NT2/D1 (cell line): ENCODE measurements at regions not wholly inside any gene's neighbourhood (a gene's known extent, or its start where the extent isn't known, plus 50 kb on each side); places are given as distances from the start of the nearest gene placed in this dataset.

Experiments
- DNase-seq: peaks from one replicate; pipeline ENCODE4 v3.0.0-alpha.2; 2011; ENCODE audit warnings: low read depth, low spot score
- H3K27me3 ChIP-seq: 2 replicates; pipeline ENCODE4 v1.6.0; 2011; ENCODE audit warnings: mild to moderate bottlenecking; ENCODE audit not compliant: insufficient read length, insufficient read depth
- H3K36me3 ChIP-seq: 2 replicates; pipeline ENCODE4 v1.6.1; 2011; ENCODE audit warnings: mild to moderate bottlenecking, low read length, mixed read lengths; ENCODE audit not compliant: insufficient read depth, insufficient read length
- H3K4me1 ChIP-seq: 2 replicates; pipeline ENCODE4 v1.5.1; 2011; ENCODE audit not compliant: insufficient read depth, insufficient read length
- H3K4me3 ChIP-seq: 2 replicates; pipeline ENCODE4 v1.5.1; 2011; ENCODE audit warnings: low read depth; ENCODE audit not compliant: insufficient read length
- H3K9ac ChIP-seq: 2 replicates; pipeline ENCODE4 v1.6.0; 2011; ENCODE audit warnings: low read depth; ENCODE audit not compliant: insufficient read length
- H3K9me3 ChIP-seq: 2 replicates; pipeline ENCODE4 v1.5.1; 2011; ENCODE audit warnings: mild to moderate bottlenecking, low read length; ENCODE audit not compliant: insufficient read depth
- SUZ12 ChIP-seq: IDR thresholded peaks from 2 replicates; pipeline ENCODE4 v1.6.1; 2011; ENCODE audit not compliant: insufficient read length, insufficient read depth; ENCODE audit errors: extremely low read depth
- YY1 ChIP-seq: IDR thresholded peaks from 2 replicates; pipeline ENCODE4 v1.6.1; 2011; ENCODE audit not compliant: insufficient read length, insufficient read depth
- ZNF274 ChIP-seq: IDR thresholded peaks from 2 replicates; pipeline ENCODE4 v1.6.1; 2011; ENCODE audit warnings: mild to moderate bottlenecking, low read depth, low read length

- DNase-seq: no peak
- Histone ChIP-seq H3K36me3 (no peaks in the 10 kb centered on the region), H3K27me3 (no peaks in the 10 kb centered on the region), H3K9ac (no peak overlapping the region), H3K9me3 (peaks cover 26% of the 10 kb centered on the region), H3K4me1 (no peaks in the 10 kb centered on the region), H3K4me3 (no peak overlapping the region)
- TF ChIP-seq ZNF274 (no peak), SUZ12 (no peak)
These were observed 130.6 kb downstream of the BRD1 start for GRCh38 chr22:49697047-49697446.

- TF ChIP-seq ZNF274 (no peak), YY1 (no peak), SUZ12 (no peak)
These were observed 133.0 kb downstream of the BRD1 start for GRCh38 chr22:49694462-49695260.

GRCh38 chr22:49693848-49694247 lies 133.8 kb downstream of the BRD1 start:
- Histone ChIP-seq H3K4me1 (no peaks in the 10 kb centered on the region), H3K4me3 (no peak overlapping the region), H3K9me3 (peaks cover 24% of the 10 kb centered on the region), H3K36me3 (no peaks in the 10 kb centered on the region), H3K9ac (no peak overlapping the region), H3K27me3 (no peaks in the 10 kb centered on the region)
- TF ChIP-seq YY1 (no peak), ZNF274 (no peak), SUZ12 (no peak)
- no peak for DNase-seq

More at GRCh38 chr22:49694462-49695260, 133.0 kb downstream of the BRD1 start:
- H3K9me3 ChIP-seq: peaks cover 24% of the 10 kb centered on the region
- no peaks in the 10 kb centered on the region for H3K27me3 ChIP-seq
- H3K4me3 ChIP-seq: no peak overlapping the region
- H3K4me1 ChIP-seq: no peaks in the 10 kb centered on the region
- no peak overlapping the region for H3K9ac ChIP-seq
- no peaks in the 10 kb centered on the region for H3K36me3 ChIP-seq
- DNase-seq: no peak

DNA sequence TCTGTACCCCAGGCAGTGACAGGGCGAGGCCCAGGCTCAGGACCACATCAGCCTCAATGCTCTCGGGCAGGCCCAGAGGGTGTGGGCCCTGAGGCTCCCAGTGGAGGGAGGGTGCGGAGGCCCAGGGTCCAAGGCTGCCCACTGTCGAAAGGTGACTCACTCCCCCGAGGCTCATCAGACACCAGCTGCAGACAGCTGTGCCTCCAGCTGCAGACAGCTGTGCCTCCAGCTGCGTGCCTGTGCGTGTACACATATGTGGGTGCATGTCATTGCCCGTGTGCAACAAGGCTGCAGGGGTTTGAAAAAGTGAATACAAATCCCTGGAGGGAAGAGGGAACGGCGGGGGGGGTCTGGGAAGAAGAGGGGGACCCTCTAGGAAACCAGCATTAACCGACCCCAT lies 134.3 kb downstream of the BRD1 start:
- H3K4me1 ChIP-seq: no peaks in the 10 kb centered on the region
- H3K9me3 ChIP-seq: peaks cover 24% of the 10 kb centered on the region
- no peak overlapping the region for H3K9ac ChIP-seq
- no peaks in the 10 kb centered on the region for H3K36me3 ChIP-seq
- H3K4me3 ChIP-seq: no peak overlapping the region
- DNase-seq: no peak
- H3K27me3 ChIP-seq: no peaks in the 10 kb centered on the region
- no peak for TF ChIP-seq SUZ12
- TF ChIP-seq YY1: no peak
- no peak for TF ChIP-seq ZNF274

DNA sequence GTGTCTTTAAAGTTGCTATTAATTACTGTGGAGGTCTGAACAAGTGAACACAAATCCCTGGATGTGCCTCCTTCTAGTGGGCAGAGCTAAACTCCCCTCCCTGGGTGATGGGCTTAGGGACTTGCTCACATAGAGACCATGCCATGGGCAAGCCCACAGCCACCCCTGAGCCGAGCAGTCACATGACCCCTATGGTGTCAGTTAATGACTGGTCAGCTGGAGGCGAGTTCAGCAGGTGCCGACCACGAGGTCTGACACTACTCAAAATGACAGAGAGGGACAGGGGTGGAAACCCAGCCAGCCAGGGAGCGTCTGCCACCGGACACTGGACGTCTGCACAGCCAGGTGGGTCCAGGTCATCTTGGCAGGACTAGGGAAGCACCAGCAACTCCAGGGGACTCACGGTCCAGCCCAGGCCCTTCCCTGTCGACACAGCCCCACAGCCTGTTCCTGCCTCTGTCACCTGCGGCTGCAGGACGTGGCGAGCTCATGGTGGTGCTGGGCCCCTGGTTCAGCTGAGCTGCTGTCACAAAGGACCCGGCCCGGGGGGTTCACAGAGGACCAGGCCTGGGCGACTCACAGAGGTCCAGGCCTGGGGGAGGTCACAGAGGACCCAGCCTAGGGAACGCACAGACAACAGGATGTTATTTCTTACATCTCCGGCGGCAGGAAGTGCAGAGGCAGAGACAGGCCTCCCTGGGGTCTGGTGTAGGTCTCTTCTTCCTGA lies 135.0 kb downstream of the BRD1 start:
- Histone ChIP-seq H3K36me3 (no peaks in the 10 kb centered on the region), H3K4me3 (no peak overlapping the region), H3K9ac (no peak overlapping the region), H3K9me3 (peaks cover 24% of the 10 kb centered on the region), H3K27me3 (no peaks in the 10 kb centered on the region), H3K4me1 (no peaks in the 10 kb centered on the region)
- no peak for DNase-seq
- no peak for TF ChIP-seq YY1

- Histone ChIP-seq H3K4me3 (no peak overlapping the region), H3K9me3 (peaks cover 15% of the 10 kb centered on the region; the same call in 1 of the 2 replicates), H3K36me3 (no peaks in the 10 kb centered on the region), H3K9ac (no peak overlapping the region), H3K4me1 (no peaks in the 10 kb centered on the region), H3K27me3 (no peaks in the 10 kb centered on the region)
- TF ChIP-seq YY1 (no peak), SUZ12 (no peak), ZNF274 (no peak)
- no peak for DNase-seq
These were observed 136.4 kb downstream of the BRD1 start for GRCh38 chr22:49691256-49691655.

DNA sequence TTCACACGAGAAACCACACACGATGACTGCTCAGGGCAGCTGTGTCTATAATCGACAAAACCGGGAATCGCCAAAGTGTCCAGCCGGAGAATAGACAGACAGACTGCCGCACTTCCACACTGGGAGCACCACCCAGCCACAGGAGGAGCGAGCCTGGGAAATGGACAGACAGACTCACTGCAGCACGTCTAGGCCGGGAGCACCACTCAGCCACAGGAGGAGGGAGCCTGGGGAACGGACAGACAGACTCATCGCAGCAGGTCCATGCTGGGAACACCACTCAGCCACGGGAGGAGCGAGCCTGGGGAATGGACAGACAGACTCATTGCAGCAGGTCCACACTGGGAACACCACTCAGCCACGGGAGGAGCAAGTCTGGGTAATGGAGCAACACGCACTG lies 137.2 kb downstream of the BRD1 start:
- DNase-seq: no peak
- H3K9me3 ChIP-seq: peaks cover 15% of the 10 kb centered on the region; the same call in 1 of the 2 replicates
- no peaks in the 10 kb centered on the region for H3K36me3 ChIP-seq
- H3K4me1 ChIP-seq: no peaks in the 10 kb centered on the region
- no peaks in the 10 kb centered on the region for H3K27me3 ChIP-seq
- no peak overlapping the region for H3K9ac ChIP-seq
- H3K4me3 ChIP-seq: no peak overlapping the region
- no peak for TF ChIP-seq SUZ12
- TF ChIP-seq ZNF274: no peak
- TF ChIP-seq YY1: no peak
